ENCODE measurements at regions not wholly inside any gene's neighbourhood (a gene's known extent, or its start where the extent isn't known, plus 50 kb on each side); places are given as distances from the start of the nearest gene placed in this dataset.
A peak's percentile ranks its signal among the peaks of the same experiment; 100 is the strongest.
"Not testable (repeated sequence)": the region's sequence is repeated elsewhere in the genome, so short reads cannot be mapped to it uniquely, and the experiment has no call there.

GRCh38 chr4:23976423-23976822, 86.6 kb upstream of the PPARGC1A start:
- DNase-seq = no peak

GRCh38 chr4:23973308-23973855, 83.5 kb upstream of the PPARGC1A start:
- DNase-seq = no peak

GRCh38 chr4:23972805-23973204, 83.0 kb upstream of the PPARGC1A start:
- no peak for DNase-seq

GRCh38 chr4:23972187-23972586, 82.3 kb upstream of the PPARGC1A start:
- no peak for DNase-seq

GRCh38 chr4:23970201-23970850, 80.5 kb upstream of the PPARGC1A start:
- DNase-seq = no peak

GRCh38 chr4:23969635-23970145, 79.8 kb upstream of the PPARGC1A start:
- DNase-seq = no peak

GRCh38 chr4:23967281-23967680, 77.4 kb upstream of the PPARGC1A start:
- DNase-seq = no peak

GRCh38 chr4:23966725-23967124, 76.9 kb upstream of the PPARGC1A start:
- peak; percentile 35 for DNase-seq

GRCh38 chr4:23962462-23962861, 72.6 kb upstream of the PPARGC1A start:
- DNase-seq = peak; percentile 31

- not testable (repeated sequence) for DNase-seq
Measured at GRCh38 chr4:23961395-23961794, 71.5 kb upstream of the PPARGC1A start.

GRCh38 chr4:23959396-23960148, 69.7 kb upstream of the PPARGC1A start:
- DNase-seq = no peak

- no peak for DNase-seq
Measured at GRCh38 chr4:23958749-23959148, 68.9 kb upstream of the PPARGC1A start.

- DNase-seq = no peak
Measured at GRCh38 chr4:23957465-23957864, 67.6 kb upstream of the PPARGC1A start.

GRCh38 chr4:23956601-23957364, 66.9 kb upstream of the PPARGC1A start:
- DNase-seq = no peak

- no peak for DNase-seq
Measured at GRCh38 chr4:23952258-23952657, 62.4 kb upstream of the PPARGC1A start.

GRCh38 chr4:23947826-23948225, 58.0 kb upstream of the PPARGC1A start:
- DNase-seq = no peak

- DNase-seq = no peak
Measured at GRCh38 chr4:23946299-23946698, 56.5 kb upstream of the PPARGC1A start.

- no peak for DNase-seq
Measured at GRCh38 chr4:23945451-23946017, 55.7 kb upstream of the PPARGC1A start.

GRCh38 chr4:23944556-23944955, 54.7 kb upstream of the PPARGC1A start:
- DNase-seq = not testable (repeated sequence)

GRCh38 chr4:23943478-23943877, 53.6 kb upstream of the PPARGC1A start:
- DNase-seq = no peak

GRCh38 chr4:23942471-23942870, 52.6 kb upstream of the PPARGC1A start:
- no peak for DNase-seq

Data from NCI-H1436 (cell line).